ENCODE measurements at regions not wholly inside any gene's neighbourhood (a gene's known extent, or its start where the extent isn't known, plus 50 kb on each side); places are given as distances from the start of the nearest gene placed in this dataset.
A peak's percentile ranks its signal among the peaks of the same experiment; 100 is the strongest.

- peaks cover 4 to 7% (median 4%) of the 10 kb centered on the region in 4 experiments; a peak in 6 of 7 replicates for H3K4me1 ChIP-seq (replicated peaks in 1 of 4; ENCODE audit: control insufficient read depth in 3 of 4, insufficient read depth in 4 of 4, low read length in 3 of 4)
- WGBS, 2 experiments (ENCODE audit: extremely low coverage in 1 of 2, insufficient coverage in 1 of 2, insufficient read length in 1 of 2, insufficient replicate concordance in 2 of 2, low coverage in 1 of 2, low lambda C conversion rate in 2 of 2, missing lambda C conversion rate in 1 of 2), result 91% methylated on average over 1 of the region's 1 CpG; no CpG with 5 or more reads in 1 of the 2 experiments
Measured at GRCh38 chr1:59151860-59152259, 145.0 kb upstream of the FGGY start.

More at GRCh38 chr1:59151860-59152259, 145.0 kb upstream of the FGGY start:
- H3K79me1 ChIP-seq (ENCODE audit: low read depth, low read length), result no peaks in the 10 kb centered on the region
- H2BK12ac ChIP-seq (ENCODE audit: low read depth, low read length), result no peak overlapping the region
- no peak overlapping the region for H2AFZ ChIP-seq (ENCODE audit: low read length)
- peaks cover 0 to 5% (median 0%) of the 10 kb centered on the region in 4 experiments; a peak in 1 of 7 replicates for H3K27me3 ChIP-seq (replicated peaks in 1 of 4; ENCODE audit: control insufficient read depth in 3 of 4, extremely low read depth in 1 of 4, insufficient read depth in 3 of 4, low read length in 3 of 4)
- H2BK15ac ChIP-seq (ENCODE audit: low read length), result 0 out of 2 replicates have a peak overlapping the region, but pooled peaks have one; percentile 40
- H2BK20ac ChIP-seq (ENCODE audit: low read length), result no peak overlapping the region
- H3K4me3 ChIP-seq (ENCODE audit: extremely low read depth in 1 of 4, insufficient read depth in 2 of 4, low read depth in 3 of 4, low read length in 4 of 4), result no peak overlapping the region
- H4K8ac ChIP-seq (ENCODE audit: extremely low read depth, insufficient read depth, low read length), result no peak overlapping the region
- no peaks in the 10 kb centered on the region for H3K79me2 ChIP-seq (ENCODE audit: control insufficient read depth in 1 of 2, insufficient read depth in 2 of 2, low read length in 2 of 2)
- no peak overlapping the region for H3K4ac ChIP-seq (replicated peaks; ENCODE audit: insufficient read length, low read depth, low read length)
- peaks cover 2% of the 10 kb centered on the region; the same call in 1 of the 2 replicates for H3K23me2 ChIP-seq (ENCODE audit: low read depth, low read length)
- no peak overlapping the region for H2BK5ac ChIP-seq (ENCODE audit: low read depth, low read length)
- no peak overlapping the region for H2AK5ac ChIP-seq (ENCODE audit: low read depth, low read length)
- POLR2A ChIA-PET (ENCODE audit: partially characterized antibody), result no interaction called here
- H3K9ac ChIP-seq (replicated peaks in 1 of 4; ENCODE audit: extremely low read depth in 1 of 4, low read depth in 3 of 4, low read length in 3 of 4), result no peak overlapping the region
- H3K56ac ChIP-seq (replicated peaks; ENCODE audit: insufficient read length, low read depth, low read length), result no peak overlapping the region
- H3K27ac ChIP-seq (ENCODE audit: low read depth, low read length), result no peak overlapping the region
- no peaks in the 10 kb centered on the region for H3K9me3 ChIP-seq (ENCODE audit: insufficient read depth in 2 of 2, low read depth in 1 of 2, low read length in 1 of 2)
- no peak overlapping the region for H2BK120ac ChIP-seq (replicated peaks; ENCODE audit: low read depth, low read length)
- TF ChIP-seq CREB1 (IDR thresholded peaks at IDR 0.05) (no peak), KDM1A (IDR thresholded peaks at IDR 0.05; ENCODE audit: borderline replicate concordance, low read length) (no peak), EP300 (IDR thresholded peaks at IDR 0.05; ENCODE audit: borderline replicate concordance in 1 of 2, low read depth in 2 of 2, low read length in 2 of 2) (no peak), EZH2 (IDR thresholded peaks at IDR 0.05; ENCODE audit: low read depth, low read length, severe bottlenecking) (no peak), SP2 (IDR thresholded peaks at IDR 0.05; ENCODE audit: low read length) (no peak), CHD2 (IDR thresholded peaks at IDR 0.05; ENCODE audit: low read length) (no peak)
- H3K36me3 ChIP-seq (ENCODE audit: control insufficient read depth in 2 of 4, insufficient read depth in 4 of 4, low read length in 3 of 4), result no peaks in the 10 kb centered on the region
- DNase-seq (ENCODE audit: low read depth in 1 of 2, low spot score in 2 of 2), result no peak
- no peak overlapping the region for H3K23ac ChIP-seq (ENCODE audit: insufficient read length)
- no peak overlapping the region for H3K4me2 ChIP-seq (ENCODE audit: insufficient read depth in 1 of 2, low read depth in 2 of 2, low read length in 2 of 2)
- no peak for FAIRE-seq
- CTCF ChIA-PET (ENCODE audit: partially characterized antibody), result interaction anchor here (1.5 kb wide), 1 partner anchor 12 kb away, joined by 3 read pairs; no protein-coding TSS in a partner anchor
- no peak overlapping the region for H4K5ac ChIP-seq (ENCODE audit: insufficient read length, low read depth, low read length)
- no peaks in the 10 kb centered on the region for H4K20me1 ChIP-seq (replicated peaks in 1 of 2; ENCODE audit: control insufficient read depth in 1 of 2, insufficient read depth in 2 of 2, low read length in 2 of 2)
- no peak overlapping the region for H4K91ac ChIP-seq (replicated peaks; ENCODE audit: insufficient read length, low read length)
- no peak overlapping the region for H3K14ac ChIP-seq (ENCODE audit: insufficient read length)
- H3K18ac ChIP-seq (ENCODE audit: extremely low read depth, low read length), result no peak overlapping the region

All from H1 (cell line).